SW 1271 (cell line): ENCODE measurements at regions not wholly inside any gene's neighbourhood (a gene's known extent, or its start where the extent isn't known, plus 50 kb on each side); places are given as distances from the start of the nearest gene placed in this dataset.

Experiments used
- DNase-seq, 2 experiments: peaks; one replicate each; lab custom pipeline; 2025; lab: John Stamatoyannopoulos, UW

DNA sequence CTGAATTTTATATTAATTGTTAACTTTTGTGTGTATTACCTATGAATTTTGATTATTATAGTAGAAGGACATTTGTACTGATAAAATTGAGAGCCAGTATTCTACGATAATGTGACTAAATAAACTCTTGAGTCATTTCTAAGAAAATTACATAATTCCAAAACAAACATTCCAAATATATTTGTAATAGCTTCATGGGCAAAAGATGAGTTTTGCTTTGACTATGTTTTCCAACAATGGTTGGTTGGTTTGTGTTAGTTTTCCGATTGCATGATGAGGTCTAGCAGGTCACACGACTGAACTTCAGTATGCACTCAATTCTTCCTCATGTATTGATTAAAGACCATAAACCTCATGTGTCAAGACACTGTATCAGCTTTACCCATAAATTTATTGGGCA, 71.7 kb upstream of the WDR75 start:
- DNase-seq, result peak in 1 of 2 experiments; percentile 24

DNA sequence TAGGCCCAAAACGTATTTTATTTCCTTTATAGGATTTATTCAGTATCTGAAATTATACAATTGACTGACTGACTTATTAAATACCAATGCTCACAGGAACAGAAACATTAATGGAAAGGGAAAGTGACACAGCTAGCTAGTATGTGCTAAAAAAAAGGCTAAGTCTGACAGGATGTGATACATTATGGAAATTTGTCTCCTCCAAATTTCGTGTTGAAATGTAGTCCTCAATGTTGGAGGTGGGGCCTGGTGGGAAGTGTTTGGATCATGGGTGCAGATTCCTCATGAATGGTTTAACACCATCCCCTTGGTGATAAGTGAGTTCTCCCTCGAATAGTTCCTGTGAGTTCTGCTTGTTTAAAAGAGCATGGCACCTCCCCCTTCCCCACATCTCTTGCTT, 70.6 kb upstream of the WDR75 start:
- peak in 1 of 2 experiments; percentile 36 for DNase-seq

DNA sequence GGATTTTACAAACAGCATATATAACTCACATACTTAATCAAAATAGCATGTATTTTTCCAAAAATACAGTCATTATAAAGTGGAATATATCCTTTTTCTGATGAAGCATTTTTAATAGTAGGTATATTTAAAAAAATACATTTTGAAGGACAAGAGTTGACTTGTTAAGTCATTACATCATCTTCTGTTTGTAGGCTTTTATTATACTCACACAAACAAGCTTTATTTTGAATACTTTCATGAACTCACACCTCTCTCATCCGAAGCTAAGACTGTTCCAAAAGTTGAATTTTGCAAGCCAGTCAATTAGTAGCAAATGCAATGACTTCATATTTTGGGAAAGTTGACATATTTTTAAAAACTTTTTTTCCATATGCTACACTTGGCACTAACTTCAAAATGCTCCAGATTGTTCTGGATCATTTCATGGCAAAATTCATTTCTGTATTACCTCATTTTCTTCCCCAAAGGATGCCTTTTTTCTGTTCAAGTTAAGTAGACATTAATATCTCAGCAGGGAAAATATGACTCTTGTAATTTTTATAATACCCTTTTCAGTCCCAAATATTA, 68.5 kb upstream of the WDR75 start:
- no peak for DNase-seq

DNA sequence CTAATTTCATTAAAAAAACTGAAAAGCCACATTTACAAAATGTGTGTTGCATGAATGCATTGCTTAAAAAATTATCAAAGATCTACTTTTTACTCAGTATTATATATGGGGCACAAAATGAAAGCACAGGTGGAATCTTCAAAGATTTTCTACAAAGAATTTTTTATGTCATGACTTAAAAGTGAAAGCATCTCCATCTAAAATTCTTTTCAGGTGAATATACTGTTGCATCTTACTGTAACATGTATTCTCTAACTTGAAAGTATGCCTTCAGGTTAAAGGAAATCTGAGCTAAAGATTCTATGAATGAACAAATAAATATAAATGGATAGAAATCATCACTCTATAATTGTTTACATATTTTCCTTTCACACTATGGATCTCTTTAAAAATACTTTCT, 66.8 kb upstream of the WDR75 start:
- DNase-seq, result no peak

DNA sequence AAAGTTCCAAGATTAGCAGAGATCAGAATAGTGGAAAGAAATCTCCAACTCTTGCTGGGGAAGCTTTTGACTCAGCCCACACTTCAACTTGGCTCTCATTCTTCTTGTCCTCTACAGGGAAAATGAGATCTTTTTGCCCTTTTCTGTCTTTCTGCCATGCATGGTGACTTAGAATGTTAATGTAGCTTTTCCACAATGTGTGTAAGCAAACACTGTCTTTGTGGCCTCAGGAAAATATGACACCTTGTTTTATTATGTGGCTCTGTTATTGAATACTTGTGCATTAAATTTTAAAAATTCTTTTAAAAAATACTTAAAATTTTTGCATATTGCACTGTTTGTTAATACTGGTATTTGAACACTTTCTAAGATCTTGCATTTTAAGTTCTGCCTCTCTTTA, 65.4 kb upstream of the WDR75 start:
- DNase-seq, result no peak

DNA sequence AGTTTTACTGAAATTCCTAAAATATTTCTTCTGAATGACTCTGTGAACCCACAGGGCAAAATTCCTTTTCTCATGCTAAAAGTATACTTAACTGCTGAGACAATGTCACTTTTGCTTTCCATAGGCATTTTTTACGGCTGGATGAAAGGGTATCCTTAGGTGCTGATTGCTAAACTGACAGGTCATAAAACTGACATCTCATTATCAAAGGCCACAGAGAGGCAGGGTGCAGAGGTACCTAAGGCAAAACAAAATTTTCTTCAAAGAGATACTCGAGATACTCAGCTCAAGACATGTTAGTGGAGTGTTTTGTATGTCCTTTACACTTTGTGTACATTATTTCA, 62.0 kb upstream of the WDR75 start:
- DNase-seq, result peak; percentile 10 to 67

DNA sequence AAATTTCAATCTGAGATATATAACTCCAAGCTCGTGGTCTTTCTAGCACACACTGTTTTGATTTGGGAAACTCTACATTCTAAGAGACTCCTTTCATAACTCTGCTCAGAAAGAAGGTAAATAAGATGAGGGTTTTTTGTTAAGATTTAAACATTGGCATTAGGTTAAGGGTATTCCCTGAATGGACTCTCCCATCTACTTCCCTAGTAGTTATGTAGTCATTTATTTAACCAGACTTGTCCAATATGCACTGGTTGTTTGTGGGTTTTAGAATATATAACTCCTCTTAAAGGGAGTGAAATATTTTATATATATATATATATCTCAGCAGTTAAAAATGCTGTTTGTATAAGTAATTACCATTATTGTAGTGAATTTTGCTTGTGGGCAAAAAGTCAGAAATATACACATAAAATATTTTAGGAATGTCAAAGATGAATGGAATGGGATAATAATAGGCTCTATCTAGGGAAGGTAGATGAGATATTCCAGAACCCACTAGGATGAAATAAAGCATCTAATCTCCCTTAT, 61.5 kb upstream of the WDR75 start:
- DNase-seq, result peak in 1 of 2 experiments; percentile 56

DNA sequence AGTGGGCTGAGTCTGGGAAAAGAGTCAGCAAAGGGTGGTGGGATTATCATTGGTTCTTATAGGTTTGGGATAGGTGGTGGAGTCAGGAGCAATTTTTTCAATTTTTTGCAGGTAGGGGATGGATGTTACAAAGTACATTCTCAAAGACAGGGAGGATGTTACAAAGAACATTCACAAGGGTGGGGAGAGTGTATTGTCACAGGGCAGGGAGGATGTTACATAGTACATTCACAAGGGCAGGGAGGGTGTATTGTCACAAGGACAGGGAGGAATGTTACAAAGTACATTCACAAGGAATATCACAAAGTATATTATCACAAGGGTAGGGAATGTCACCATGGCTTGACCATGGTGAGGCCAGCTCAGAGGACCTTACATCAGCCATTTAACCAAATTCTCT, 58.6 kb upstream of the WDR75 start:
- DNase-seq, result no peak

DNA sequence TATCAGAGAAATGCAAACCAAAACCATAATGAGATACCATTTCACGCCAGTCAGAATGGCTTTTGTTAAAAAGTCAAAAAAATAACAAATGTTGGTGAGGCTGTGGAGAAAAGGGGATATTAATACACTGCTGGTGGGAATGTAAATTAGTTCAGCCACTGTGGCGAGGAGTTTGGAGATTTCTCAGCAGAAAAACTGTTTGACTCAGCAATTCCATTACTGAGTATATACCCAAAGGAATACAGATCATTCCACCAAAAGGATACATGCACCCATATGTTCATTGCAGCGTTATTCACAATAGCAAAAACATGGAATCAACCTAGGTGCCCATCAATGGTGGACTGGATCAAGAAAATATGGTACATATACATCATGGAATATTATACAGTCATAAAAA, 54.5 kb upstream of the WDR75 start:
- no peak for DNase-seq

DNA sequence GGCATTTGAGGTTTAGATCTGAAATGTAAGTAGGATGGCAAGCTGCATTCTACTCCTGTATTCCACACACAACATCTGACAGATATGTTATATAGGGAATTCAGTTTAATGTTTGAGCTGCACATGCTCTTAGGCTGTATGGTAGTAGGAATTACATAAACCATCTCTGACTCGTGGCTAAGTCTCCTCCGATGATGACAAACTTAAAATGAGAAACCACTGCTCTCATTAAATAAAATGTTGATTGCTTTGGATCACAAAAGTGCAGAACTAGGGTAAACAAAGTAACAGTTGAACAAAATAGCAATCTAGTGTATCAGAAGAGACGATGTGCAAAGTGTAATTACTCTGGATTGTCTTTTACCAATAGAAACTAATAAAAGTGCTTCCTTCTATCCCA, 50.1 kb upstream of the WDR75 start:
- no peak for DNase-seq
